ENCODE measurements at regions not wholly inside any gene's neighbourhood (a gene's known extent, or its start where the extent isn't known, plus 50 kb on each side); places are given as distances from the start of the nearest gene placed in this dataset.

GRCh38 chr18:76195601-76196000 is 299.4 kb downstream of the ZNF516 start:
- DNase-seq (ENCODE audit: low spot score): no peak

DNA sequence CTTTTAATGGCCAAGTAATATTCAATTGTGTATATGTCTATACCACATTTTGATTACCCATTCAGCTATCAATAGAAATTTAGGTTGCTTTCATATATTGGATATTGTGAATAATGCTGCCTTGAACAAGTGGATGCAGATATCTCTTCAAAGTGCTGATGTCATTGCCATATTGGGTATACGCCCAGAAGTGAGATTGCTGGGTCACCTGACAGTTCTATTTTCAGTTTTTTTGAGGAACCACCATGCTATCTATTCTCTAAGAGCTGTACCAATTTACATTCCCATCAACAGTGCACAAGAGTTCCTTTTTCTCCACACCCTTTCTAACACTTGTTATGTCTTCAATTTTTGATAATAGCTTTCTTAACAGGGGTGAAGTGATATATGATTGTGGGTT is 306.9 kb downstream of the ZNF516 start:
- no peak for DNase-seq (ENCODE audit: low spot score)

DNA sequence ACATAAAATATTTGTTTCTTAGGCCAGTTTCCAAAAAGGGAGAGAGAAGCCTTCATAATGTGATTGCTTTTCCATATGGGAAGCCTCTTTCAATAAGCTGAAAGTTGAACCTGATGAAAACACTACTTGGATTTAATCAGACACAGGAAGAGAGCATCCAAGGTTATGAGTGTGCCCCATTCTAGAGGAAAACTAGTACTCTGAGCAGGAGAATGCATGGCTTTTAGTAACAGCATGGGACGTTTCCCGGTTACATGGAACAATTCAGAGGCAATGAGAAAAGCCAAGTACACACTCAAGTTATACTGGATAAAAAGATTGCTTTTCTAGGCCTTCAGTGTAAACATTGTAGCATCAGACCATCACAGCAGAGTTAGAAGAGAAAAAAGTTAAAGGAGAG is 315.8 kb downstream of the ZNF516 start:
- DNase-seq (ENCODE audit: low spot score): no peak

DNA sequence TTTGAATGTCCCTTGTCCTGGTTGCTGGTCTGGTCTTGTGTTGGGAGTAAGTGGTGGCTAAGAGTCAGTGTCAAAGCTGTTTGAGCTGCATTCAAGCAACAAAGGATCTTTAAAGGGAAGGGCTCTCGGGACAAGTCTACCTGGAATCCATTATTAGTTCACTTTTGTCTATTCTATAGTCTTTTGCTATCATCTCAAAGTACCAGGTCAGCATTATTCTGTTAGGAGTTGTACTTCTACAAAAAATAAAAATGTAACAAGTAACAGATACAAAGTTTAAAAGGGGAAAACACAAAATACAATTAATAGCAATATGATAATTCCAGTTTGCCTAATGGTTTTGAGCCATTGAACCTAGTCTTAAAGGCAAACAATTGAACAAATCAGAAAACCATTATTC is 317.9 kb downstream of the ZNF516 start:
- DNase-seq (ENCODE audit: low spot score): no peak

GRCh38 chr18:76174451-76174850 is 320.6 kb downstream of the ZNF516 start:
- DNase-seq (ENCODE audit: low spot score): no peak

GRCh38 chr18:76169733-76170132 is 325.3 kb downstream of the ZNF516 start:
- no peak for DNase-seq (ENCODE audit: low spot score)

DNA sequence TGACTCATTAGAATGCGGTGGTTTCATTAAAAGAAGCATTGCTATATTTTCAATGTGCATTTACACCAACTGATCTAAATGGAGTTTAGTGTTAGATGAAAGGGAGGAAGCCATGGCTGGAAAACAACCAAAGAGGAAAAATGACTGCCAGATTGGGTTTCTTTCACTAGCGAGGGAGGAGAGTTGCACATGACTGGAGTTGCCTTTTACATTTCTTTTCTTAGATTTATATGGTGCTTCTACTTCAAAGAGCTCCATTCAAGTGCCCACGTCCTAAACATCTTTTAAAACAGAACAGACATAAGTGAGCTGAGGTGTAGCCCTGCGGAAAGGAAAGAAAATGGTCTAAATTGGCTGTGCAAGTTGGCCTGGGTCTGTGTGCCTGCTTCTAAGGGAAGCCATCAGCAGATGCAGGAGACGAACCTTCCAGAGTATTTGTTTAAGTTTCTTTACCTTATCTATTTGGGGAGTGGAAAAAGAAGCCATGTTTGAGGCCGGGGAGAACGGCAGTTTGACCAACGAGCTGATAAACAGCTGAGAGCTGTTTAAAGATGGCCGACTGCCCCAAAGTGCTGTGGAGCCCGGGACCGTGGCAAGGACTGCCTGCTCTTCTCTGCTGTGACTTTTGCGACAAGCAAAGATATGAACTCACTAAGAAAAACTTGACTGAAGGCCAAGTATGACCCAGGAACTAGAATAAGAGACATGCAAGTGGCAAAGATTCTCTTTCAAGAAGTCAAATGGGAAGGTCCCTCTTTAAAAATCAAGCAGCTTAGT is 327.0 kb downstream of the ZNF516 start:
- no peak for DNase-seq (ENCODE audit: low spot score)

- DNase-seq (ENCODE audit: low spot score): no peak
Measured at GRCh38 chr18:76167410-76167809, 327.6 kb downstream of the ZNF516 start.

GRCh38 chr18:76162886-76163285 is 332.2 kb downstream of the ZNF516 start:
- DNase-seq (ENCODE audit: low spot score): no peak

GRCh38 chr18:76161983-76162382 is 333.1 kb downstream of the ZNF516 start:
- DNase-seq (ENCODE audit: low spot score): no peak

DNA sequence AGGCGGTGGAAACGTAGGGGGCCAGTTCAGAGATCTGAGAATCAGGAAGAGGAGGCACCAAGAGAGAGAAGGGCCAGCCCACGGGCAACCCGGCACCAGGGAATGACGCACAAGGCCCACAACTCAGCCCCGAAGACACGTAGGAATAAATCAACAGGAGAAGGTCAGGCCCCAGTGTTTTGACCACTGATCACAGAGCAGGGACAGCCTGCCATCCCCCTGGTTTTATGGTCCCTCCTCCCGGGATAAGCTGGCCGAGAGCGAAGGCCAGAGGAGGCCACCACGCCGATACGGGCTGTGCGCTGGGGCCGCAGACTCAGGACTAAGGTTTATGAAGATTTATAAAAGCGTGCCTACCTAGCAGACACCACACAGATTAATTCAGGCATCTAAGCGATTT is 341.4 kb downstream of the ZNF516 start:
- DNase-seq (ENCODE audit: low spot score): no peak

- no peak for DNase-seq (ENCODE audit: low spot score)
Measured at GRCh38 chr18:76149734-76150133, 345.3 kb downstream of the ZNF516 start.

- no peak for DNase-seq (ENCODE audit: low spot score)
Measured at GRCh38 chr18:76149284-76149683, 345.8 kb downstream of the ZNF516 start.

GRCh38 chr18:76145521-76146376 is 349.3 kb downstream of the ZNF516 start:
- DNase-seq (ENCODE audit: low spot score): no peak

GRCh38 chr18:76144844-76145243 is 350.2 kb downstream of the ZNF516 start:
- DNase-seq (ENCODE audit: low spot score): no peak

DNA sequence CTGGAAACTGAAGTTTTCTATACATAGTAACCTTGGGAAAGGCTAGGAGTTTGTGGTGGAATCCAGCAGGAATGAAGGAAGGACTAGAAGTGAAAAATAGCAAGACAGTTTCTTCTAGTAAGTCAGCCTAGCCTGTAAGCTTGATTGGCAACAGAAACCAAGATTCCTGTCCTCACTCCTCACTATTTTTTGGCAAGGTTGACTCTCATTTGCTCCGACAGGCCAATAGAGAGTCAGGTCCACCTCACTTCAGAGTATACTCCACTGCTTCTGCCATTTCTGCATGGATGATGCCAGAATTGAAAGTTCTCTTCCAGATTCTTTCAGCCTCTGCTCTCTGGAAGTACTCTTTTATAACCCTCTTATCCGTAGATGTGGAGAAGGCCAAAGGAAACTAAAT is 352.4 kb downstream of the ZNF516 start:
- DNase-seq (ENCODE audit: low spot score): no peak

DNA sequence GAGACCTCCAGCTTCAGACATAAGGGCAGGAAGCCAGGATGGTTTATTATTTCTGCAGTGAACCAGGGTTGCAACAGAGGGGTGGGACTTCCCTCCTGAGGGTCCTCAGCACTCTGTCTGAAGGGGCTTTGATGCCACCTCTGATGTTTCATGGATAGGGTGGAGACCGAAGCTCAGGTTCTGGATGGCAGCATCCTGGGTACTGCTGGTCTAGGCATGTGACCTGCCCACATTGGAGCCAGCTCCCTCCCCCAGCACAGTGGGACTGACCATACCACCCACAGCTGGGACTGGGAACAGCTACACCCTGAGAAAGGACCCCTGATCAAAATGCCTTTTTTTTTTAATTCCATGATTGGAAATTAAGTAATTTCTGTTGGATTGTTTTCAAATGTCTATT is 355.2 kb downstream of the ZNF516 start:
- DNase-seq (ENCODE audit: low spot score): no peak

DNA sequence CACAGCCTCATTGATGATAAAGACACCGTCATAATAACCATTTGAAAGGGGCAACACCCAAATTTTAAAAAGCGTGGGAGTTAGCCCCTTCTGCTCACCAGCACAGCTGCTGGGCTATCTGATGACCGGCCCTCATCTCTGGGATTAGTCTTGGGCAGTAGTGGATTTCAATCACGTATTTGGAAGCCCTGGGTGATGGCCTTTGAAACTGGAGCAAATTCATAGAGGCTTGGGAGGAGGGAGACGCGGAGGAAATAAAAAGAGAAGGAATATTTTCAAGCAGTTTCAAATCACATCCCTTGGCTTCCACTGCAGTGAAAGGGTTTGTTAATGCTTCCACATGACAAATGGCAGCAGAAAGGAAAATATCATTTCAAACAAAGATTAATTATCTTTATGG is 357.8 kb downstream of the ZNF516 start:
- DNase-seq (ENCODE audit: low spot score): no peak

- no peak for DNase-seq (ENCODE audit: low spot score)
Measured at GRCh38 chr18:76136701-76137100, 358.3 kb downstream of the ZNF516 start.

- DNase-seq (ENCODE audit: low spot score): no peak
Measured at GRCh38 chr18:76134628-76135027, 360.4 kb downstream of the ZNF516 start.

GRCh38 chr18:76133873-76134272 is 361.2 kb downstream of the ZNF516 start:
- no peak for DNase-seq (ENCODE audit: low spot score)

- DNase-seq (ENCODE audit: low spot score): no peak
Measured at GRCh38 chr18:76131738-76132137, 363.3 kb downstream of the ZNF516 start.

DNA sequence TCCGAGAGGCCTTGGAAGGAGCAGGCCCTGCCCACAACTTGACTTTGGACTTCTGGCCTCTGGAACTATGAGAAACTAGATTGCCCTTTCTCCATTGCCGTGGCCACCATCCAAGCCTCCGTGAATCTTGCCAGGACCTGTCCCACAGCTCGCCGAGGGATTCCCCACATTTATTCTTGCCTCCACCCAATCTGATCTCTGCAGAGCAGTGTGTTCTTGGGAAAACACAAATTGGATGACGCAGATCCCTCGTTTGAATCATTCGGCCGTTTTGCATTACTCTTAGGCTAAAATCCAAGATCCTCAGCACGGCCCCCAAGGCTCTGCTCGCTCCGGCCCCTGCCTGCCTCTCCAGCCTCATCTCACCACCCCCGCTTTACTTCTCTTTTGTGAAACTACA is 364.2 kb downstream of the ZNF516 start:
- no peak for DNase-seq (ENCODE audit: low spot score)

Data from Ammon's horn (tissue), 1 donor.